ENCODE measurements at regions not wholly inside any gene's neighbourhood (a gene's known extent, or its start where the extent isn't known, plus 50 kb on each side); places are given as distances from the start of the nearest gene placed in this dataset.

GRCh38 chr6:167211295-167211648 is 53.5 kb upstream of the GPR31 start:
- TF ChIP-seq BHLHE40 (IDR thresholded peaks at IDR 0.05; ENCODE audit: borderline replicate concordance) (no peak), ELF4 (IDR thresholded peaks at IDR 0.05) (no peak), ZNF384 (IDR thresholded peaks at IDR 0.05) (no peak), SP1 (IDR thresholded peaks at IDR 0.05) (no peak), HDGF (IDR thresholded peaks at IDR 0.05; ENCODE audit: borderline replicate concordance) (no peak), L3MBTL2 (conservative IDR thresholded peaks at IDR 0.05) (no peak), FOXM1 (IDR thresholded peaks at IDR 0.05; ENCODE audit: borderline replicate concordance) (no peak), FOXK2 (IDR thresholded peaks at IDR 0.05) (no peak), PKNOX1 (IDR thresholded peaks at IDR 0.05) (no peak), TARDBP (IDR thresholded peaks at IDR 0.05) (no peak), LEF1 (IDR thresholded peaks at IDR 0.05; ENCODE audit: borderline replicate concordance) (no peak), SUZ12 (IDR thresholded peaks at IDR 0.05) (no peak), ARNT (IDR thresholded peaks at IDR 0.05) (no peak), CTBP1 (IDR thresholded peaks at IDR 0.05; ENCODE audit: borderline replicate concordance) (no peak)
